Upper lobe of left lung (tissue), 6 donors: ENCODE measurements at regions not wholly inside any gene's neighbourhood (a gene's known extent, or its start where the extent isn't known, plus 50 kb on each side); places are given as distances from the start of the nearest gene placed in this dataset.

Experiments used
- ATAC-seq, 2 donors: fragments of 200-7000 bp; cut with Tn5 transposase; one replicate each; pipeline ENCODE4 v1.9.1; 2022; ENCODE audit warnings: mild to moderate bottlenecking in 2 of 2, moderate library complexity in 2 of 2; ENCODE audit not compliant: low FRiP score in 2 of 2
- DNase-seq, 2 donors: peaks; one replicate each; pipeline ENCODE4 v3.0.0-alpha.2; 2019 to 2020
- H3K27ac ChIP-seq, 4 donors: fragments of 200-600 bp; sonication (generic); one replicate each; pipeline ENCODE4 v1.5.1; 2016 to 2019
- H3K27me3 ChIP-seq, 4 donors: fragments of 200-600 bp; sonication (generic); one replicate each; pipeline ENCODE4 v1.5.1; 2017 to 2019
- H3K36me3 ChIP-seq, 4 donors: fragments of 200-600 bp; sonication (generic); one replicate each; pipeline ENCODE4 v1.5.1; 2016 to 2019
- H3K4me1 ChIP-seq, 4 donors: fragments of 200-600 bp; sonication (generic); one replicate each; pipeline ENCODE4 v1.5.1; 2018 to 2019
- H3K4me3 ChIP-seq, 4 donors: fragments of 200-600 bp; sonication (generic); one replicate each; pipeline ENCODE4 v1.5.1; 2017 to 2019; ENCODE audit warnings: mild to moderate bottlenecking in 2 of 4, moderate library complexity in 1 of 4
- H3K9me3 ChIP-seq, 4 donors: fragments of 200-600 bp; sonication (generic); one replicate each; pipeline ENCODE4 v1.5.1; 2018 to 2019
- EP300 ChIP-seq, 4 donors: sonication (generic); formaldehyde crosslinking; IDR thresholded peaks; one replicate each; pipeline ENCODE4 v1.5.1; 2017; ENCODE audit warnings: antibody characterized with exemption in 4 of 4, control low read depth in 2 of 4
- POLR2A ChIP-seq, 4 donors: fragments of 450-650 bp; IDR thresholded peaks; one replicate each; pipeline ENCODE4 v1.5.1; 2016 to 2017; ENCODE audit warnings: antibody characterized with exemption in 4 of 4, mild to moderate bottlenecking in 2 of 4
- POLR2AphosphoS5 ChIP-seq, 2 donors: sonication (generic); formaldehyde crosslinking; IDR thresholded peaks; one replicate each; pipeline ENCODE4 v1.5.1; 2017; ENCODE audit warnings: antibody characterized with exemption in 2 of 2
- WGBS, 2 donors: methylation state at CpG; one replicate each; pipeline ENCODE4 v1.1.5; 2017 to 2018; 5-methylcytosine and 5-hydroxymethylcytosine counted together
- TF ChIP-seq, protein P1 (sequence below), 6 experiments: fragments of 450-650 bp in 4 of 6; fragments of 200-600 bp in 2 of 6; sonication (generic) in 2 of 6; IDR thresholded peaks; one replicate each; pipeline ENCODE4 v1.5.1; 2016 to 2019; ENCODE audit warnings: antibody characterized with exemption in 6 of 6
- donor health status: DM: no; HTN: no; CAD: no; lungs with moderate emphysema.
- donor health status: DM: no; HTN: yes; CAD: no; lungs with severe emphysema.

DNA sequence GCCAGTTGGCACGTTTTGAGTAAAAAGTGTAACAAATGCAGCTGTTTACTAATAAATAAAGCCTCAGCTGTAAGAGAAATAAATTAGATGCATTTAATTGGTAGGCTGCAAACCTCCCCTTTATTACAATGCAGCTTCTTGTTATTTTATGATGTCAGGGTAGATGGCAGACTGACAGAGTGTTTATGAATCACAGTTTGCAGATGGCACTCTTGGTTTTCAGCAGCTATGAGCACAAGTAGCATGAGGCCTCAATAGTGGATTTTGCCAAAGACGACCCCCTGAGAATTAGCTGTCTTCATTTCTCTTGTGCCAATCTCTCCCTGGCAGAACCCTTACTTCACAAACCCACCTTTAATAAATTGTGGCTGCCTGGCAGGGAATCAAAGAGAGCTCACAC lies 161.2 kb upstream of the C1orf87 start:
- Histone ChIP-seq H3K27me3 (no peaks in the 10 kb centered on the region), H3K9me3 (no peaks in the 10 kb centered on the region), H3K4me3 (no peak overlapping the region), H3K36me3 (no peaks in the 10 kb centered on the region), H3K4me1 (no peaks in the 10 kb centered on the region), H3K27ac (no peak overlapping the region)
- ATAC-seq: no peak
- TF ChIP-seq, protein P1, sequence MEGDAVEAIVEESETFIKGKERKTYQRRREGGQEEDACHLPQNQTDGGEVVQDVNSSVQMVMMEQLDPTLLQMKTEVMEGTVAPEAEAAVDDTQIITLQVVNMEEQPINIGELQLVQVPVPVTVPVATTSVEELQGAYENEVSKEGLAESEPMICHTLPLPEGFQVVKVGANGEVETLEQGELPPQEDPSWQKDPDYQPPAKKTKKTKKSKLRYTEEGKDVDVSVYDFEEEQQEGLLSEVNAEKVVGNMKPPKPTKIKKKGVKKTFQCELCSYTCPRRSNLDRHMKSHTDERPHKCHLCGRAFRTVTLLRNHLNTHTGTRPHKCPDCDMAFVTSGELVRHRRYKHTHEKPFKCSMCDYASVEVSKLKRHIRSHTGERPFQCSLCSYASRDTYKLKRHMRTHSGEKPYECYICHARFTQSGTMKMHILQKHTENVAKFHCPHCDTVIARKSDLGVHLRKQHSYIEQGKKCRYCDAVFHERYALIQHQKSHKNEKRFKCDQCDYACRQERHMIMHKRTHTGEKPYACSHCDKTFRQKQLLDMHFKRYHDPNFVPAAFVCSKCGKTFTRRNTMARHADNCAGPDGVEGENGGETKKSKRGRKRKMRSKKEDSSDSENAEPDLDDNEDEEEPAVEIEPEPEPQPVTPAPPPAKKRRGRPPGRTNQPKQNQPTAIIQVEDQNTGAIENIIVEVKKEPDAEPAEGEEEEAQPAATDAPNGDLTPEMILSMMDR (IDR thresholded peaks at IDR 0.05): no peak
- TF ChIP-seq POLR2AphosphoS5 (IDR thresholded peaks at IDR 0.05) (no peak), POLR2A (IDR thresholded peaks at IDR 0.05) (no peak), EP300 (IDR thresholded peaks at IDR 0.05) (no peak)
- no peak for DNase-seq
- 79 to 82% methylated on average over 2 of the region's 2 CpGs for WGBS, 2 donors

DNA sequence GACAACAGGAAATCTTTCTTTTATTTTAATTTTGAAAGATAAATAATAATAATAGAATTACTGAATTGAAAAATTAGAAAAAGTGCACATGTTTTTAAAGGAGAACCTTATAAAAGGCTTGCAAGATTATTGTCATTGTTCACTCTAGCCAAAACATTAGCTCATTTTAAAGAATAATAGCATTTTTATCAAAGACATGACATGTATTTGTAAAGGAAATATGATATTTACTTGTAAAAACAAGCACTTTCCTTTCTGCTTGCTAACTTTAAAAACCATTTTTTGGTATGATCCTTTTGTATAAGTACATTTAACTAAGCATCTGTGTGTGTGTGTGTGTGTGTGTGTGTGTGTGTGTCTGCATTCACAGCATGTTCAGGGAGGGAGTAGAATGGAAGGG lies 156.3 kb upstream of the C1orf87 start:
- H3K9me3 ChIP-seq: no peaks in the 10 kb centered on the region
- no peak for DNase-seq
- no peak overlapping the region for H3K4me3 ChIP-seq
- ATAC-seq: no peak
- no peaks in the 10 kb centered on the region for H3K27me3 ChIP-seq
- H3K36me3 ChIP-seq: no peaks in the 10 kb centered on the region
- no peak overlapping the region for H3K27ac ChIP-seq
- TF ChIP-seq, protein P1 (IDR thresholded peaks at IDR 0.05): no peak
- no peak for TF ChIP-seq EP300 (IDR thresholded peaks at IDR 0.05)
- TF ChIP-seq POLR2A (IDR thresholded peaks at IDR 0.05): no peak
- TF ChIP-seq POLR2AphosphoS5 (IDR thresholded peaks at IDR 0.05): no peak
- no peaks in the 10 kb centered on the region for H3K4me1 ChIP-seq

DNA sequence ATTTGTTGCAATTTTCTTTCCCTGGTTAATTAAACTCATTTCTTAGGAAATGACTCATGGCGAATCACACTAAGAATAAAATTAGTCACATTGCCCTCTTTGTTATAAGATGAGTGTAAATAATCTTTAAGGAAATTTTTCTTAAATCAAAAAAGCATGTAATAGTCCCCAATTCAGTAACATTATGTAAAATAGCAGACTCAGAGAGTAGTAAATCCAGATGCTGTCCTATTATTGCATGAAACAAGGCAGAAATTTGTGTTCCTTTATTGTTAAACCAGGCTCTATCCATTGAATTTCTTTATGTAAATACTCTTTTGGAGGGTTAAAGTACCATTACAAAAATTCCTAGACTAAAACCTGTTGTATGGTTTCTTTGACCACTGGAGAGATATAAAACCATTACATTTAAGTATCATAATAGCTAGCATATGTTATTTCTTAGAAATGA lies 154.5 kb upstream of the C1orf87 start:
- WGBS, 2 donors: 89 to 91% methylated on average over 1 of the region's 1 CpG
- ATAC-seq (no peak), DNase-seq (no peak)
- H3K27me3 ChIP-seq: no peaks in the 10 kb centered on the region
- TF ChIP-seq POLR2A (IDR thresholded peaks at IDR 0.05) (no peak), POLR2AphosphoS5 (IDR thresholded peaks at IDR 0.05) (no peak), EP300 (IDR thresholded peaks at IDR 0.05) (no peak)
- TF ChIP-seq, protein P1 (IDR thresholded peaks at IDR 0.05): no peak
- no peaks in the 10 kb centered on the region for H3K9me3 ChIP-seq
- H3K4me1 ChIP-seq: no peaks in the 10 kb centered on the region
- H3K36me3 ChIP-seq: no peaks in the 10 kb centered on the region
- H3K27ac ChIP-seq: no peak overlapping the region
- no peak overlapping the region for H3K4me3 ChIP-seq

DNA sequence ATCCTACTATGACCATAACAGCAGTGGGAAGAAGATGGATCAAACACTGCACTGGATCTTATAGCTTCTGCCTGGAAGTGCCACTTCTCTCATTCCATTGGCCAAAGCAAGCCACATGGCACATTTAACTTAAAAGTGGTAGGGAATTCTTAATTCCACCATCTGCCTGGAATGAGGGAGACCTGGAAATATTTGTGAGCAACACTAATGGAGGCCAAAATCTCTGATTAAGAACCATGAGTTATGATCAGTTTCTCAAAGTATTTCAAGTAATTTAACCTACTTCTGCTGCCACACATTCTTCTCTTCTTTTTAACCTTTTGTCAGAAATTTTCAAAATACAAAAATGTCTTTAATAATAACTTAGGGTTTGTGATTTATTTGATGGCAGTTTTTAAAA lies 154.0 kb upstream of the C1orf87 start:
- Histone ChIP-seq H3K4me3 (no peak overlapping the region), H3K36me3 (no peaks in the 10 kb centered on the region), H3K27ac (no peak overlapping the region), H3K9me3 (no peaks in the 10 kb centered on the region), H3K27me3 (no peaks in the 10 kb centered on the region), H3K4me1 (no peaks in the 10 kb centered on the region)
- DNase-seq (no peak), ATAC-seq (no peak)
- TF ChIP-seq POLR2A (IDR thresholded peaks at IDR 0.05): no peak
- no peak for TF ChIP-seq POLR2AphosphoS5 (IDR thresholded peaks at IDR 0.05)

DNA sequence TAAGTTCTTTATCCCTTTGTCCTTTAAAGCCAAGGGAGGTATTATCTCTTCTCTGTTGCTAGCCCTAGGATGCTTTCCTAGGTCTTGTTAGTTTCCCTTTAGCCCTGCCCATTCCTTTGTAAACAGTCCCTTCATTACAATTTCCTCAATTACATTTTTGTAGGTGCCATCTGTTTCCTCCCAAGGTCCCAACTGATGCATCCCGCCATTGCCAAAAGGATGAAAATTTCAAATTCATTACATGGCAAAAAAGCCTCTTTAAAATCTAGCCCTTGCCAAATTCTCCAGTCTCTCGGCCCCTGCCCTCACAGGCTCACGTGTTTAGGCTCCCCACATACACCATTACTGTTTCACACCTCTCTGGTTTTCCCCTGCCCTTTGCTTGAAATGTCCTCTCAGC lies 151.9 kb upstream of the C1orf87 start:
- H3K9me3 ChIP-seq: no peaks in the 10 kb centered on the region
- no peak for DNase-seq
- H3K36me3 ChIP-seq: no peaks in the 10 kb centered on the region
- TF ChIP-seq POLR2AphosphoS5 (IDR thresholded peaks at IDR 0.05): no peak
- TF ChIP-seq, protein P1 (IDR thresholded peaks at IDR 0.05): no peak
- TF ChIP-seq POLR2A (IDR thresholded peaks at IDR 0.05): no peak
- no peak for TF ChIP-seq EP300 (IDR thresholded peaks at IDR 0.05)
- H3K27ac ChIP-seq: no peak overlapping the region
- 69 to 74% methylated on average over 3 of the region's 3 CpGs for WGBS, 2 donors
- H3K4me1 ChIP-seq: no peaks in the 10 kb centered on the region
- H3K4me3 ChIP-seq: no peak overlapping the region
- ATAC-seq: no peak
- H3K27me3 ChIP-seq: no peaks in the 10 kb centered on the region
